Trophoblast cell (in vitro differentiated cells and primary cell): ENCODE measurements at regions not wholly inside any gene's neighbourhood (a gene's known extent, or its start where the extent isn't known, plus 50 kb on each side); places are given as distances from the start of the nearest gene placed in this dataset.

Experiments
- DNase-seq, 2 donors: peaks; one replicate each; pipeline ENCODE4 v3.0.0-alpha.2; 2016
- H2AFZ ChIP-seq: 2 replicates; pipeline ENCODE4 v1.6.1; 2013; ENCODE audit warnings: low read length, moderate library complexity, mild to moderate bottlenecking; ENCODE audit not compliant: insufficient read depth, poor library complexity
- H2AK5ac ChIP-seq: 2 replicates; pipeline ENCODE4 v1.6.1; 2013; ENCODE audit warnings: mild to moderate bottlenecking, low read length
- H2BK120ac ChIP-seq: 2 replicates; pipeline ENCODE4 v1.6.1; 2013; ENCODE audit warnings: low read length, mild to moderate bottlenecking, moderate library complexity; ENCODE audit not compliant: insufficient read depth, poor library complexity
- H2BK12ac ChIP-seq: 2 replicates; pipeline ENCODE4 v1.6.1; 2013; ENCODE audit warnings: mild to moderate bottlenecking, low read length, moderate library complexity
- H2BK5ac ChIP-seq: 2 replicates; pipeline ENCODE4 v1.6.1; 2013; ENCODE audit warnings: low read length, low read depth, moderate library complexity, mild to moderate bottlenecking; ENCODE audit not compliant: poor library complexity
- H3K14ac ChIP-seq: 2 replicates; pipeline ENCODE4 v1.6.1; 2013; ENCODE audit warnings: mild to moderate bottlenecking, low read length
- H3K18ac ChIP-seq: 2 replicates; pipeline ENCODE4 v1.6.1; 2013; ENCODE audit warnings: mild to moderate bottlenecking, low read length
- H3K23ac ChIP-seq: 2 replicates; pipeline ENCODE4 v1.6.1; 2013; ENCODE audit warnings: low read length
- H3K27ac ChIP-seq: 2 replicates; pipeline ENCODE4 v1.5.1; 2013; ENCODE audit warnings: low read depth, mild to moderate bottlenecking, inconsistent platforms, low read length, moderate library complexity
- H3K27me3 ChIP-seq: 2 replicates; pipeline ENCODE4 v1.6.1; 2013; ENCODE audit warnings: inconsistent platforms, mild to moderate bottlenecking, low read length, moderate library complexity; ENCODE audit not compliant: insufficient read depth
- H3K36me3 ChIP-seq, 2 experiments: 1 replicate in 1 of 2; 2 replicates in 1 of 2; pipeline ENCODE4 v1.6.1; 2013; ENCODE audit warnings: low read length in 2 of 2, mild to moderate bottlenecking in 2 of 2, moderate library complexity in 1 of 2; ENCODE audit not compliant: insufficient read depth in 2 of 2, control insufficient read depth in 1 of 2
- H3K4ac ChIP-seq: 2 replicates; pipeline ENCODE4 v1.6.1; 2013; ENCODE audit warnings: low read depth, mild to moderate bottlenecking, low read length, moderate library complexity
- H3K4me1 ChIP-seq, 2 experiments: 1 replicate in 1 of 2; 2 replicates in 1 of 2; pipeline ENCODE4 v1.6.1; 2013; ENCODE audit warnings: low read length in 2 of 2, mild to moderate bottlenecking in 2 of 2, moderate library complexity in 1 of 2; ENCODE audit not compliant: insufficient read depth in 2 of 2, control insufficient read depth in 1 of 2
- H3K4me2 ChIP-seq: 2 replicates; pipeline ENCODE4 v1.6.1; 2013; ENCODE audit warnings: inconsistent platforms, mild to moderate bottlenecking, low read length, moderate library complexity
- H3K4me3 ChIP-seq: 2 replicates; pipeline ENCODE4 v1.5.1; 2013; ENCODE audit warnings: mild to moderate bottlenecking, low read depth, low read length, inconsistent platforms
- H3K79me1 ChIP-seq: one replicate; pipeline ENCODE4 v1.6.1; 2013; ENCODE audit warnings: low read length
- H3K79me2 ChIP-seq: 2 replicates; pipeline ENCODE4 v1.6.1; 2013; ENCODE audit warnings: low read length, mild to moderate bottlenecking; ENCODE audit not compliant: control insufficient read depth, insufficient read depth, poor library complexity
- H3K9ac ChIP-seq: 2 replicates; pipeline ENCODE4 v1.6.1; 2013; ENCODE audit warnings: mild to moderate bottlenecking, low read length
- H3K9me3 ChIP-seq: 2 replicates; pipeline ENCODE4 v1.6.1; 2013; ENCODE audit warnings: low read depth, mild to moderate bottlenecking, control low read depth, inconsistent platforms, low read length; ENCODE audit not compliant: insufficient read depth
- H4K12ac ChIP-seq: 2 replicates; pipeline ENCODE4 v1.6.1; 2013; ENCODE audit warnings: low read depth, mild to moderate bottlenecking, low read length, moderate library complexity
- H4K8ac ChIP-seq: 2 replicates; pipeline ENCODE4 v1.6.1; 2013; ENCODE audit warnings: low read depth, mild to moderate bottlenecking, low read length, moderate library complexity
- H4K91ac ChIP-seq: one replicate; pipeline ENCODE4 v1.6.1; 2013; ENCODE audit warnings: low read depth, mild to moderate bottlenecking, low read length, moderate library complexity
- WGBS: extraction: QIAGEN DNeasy Blood & Tissue Kit; methylation state at CpG from one replicate; pipeline ENCODE4 v1.1.7; 2013; ENCODE audit warnings: missing lambda C conversion rate; ENCODE audit not compliant: insufficient read length, insufficient coverage; ENCODE audit errors: extremely low coverage; 5-methylcytosine and 5-hydroxymethylcytosine counted together

- Histone ChIP-seq H3K23ac (no peak overlapping the region), H3K4me2 (no peak overlapping the region), H3K9ac (no peak overlapping the region), H3K9me3 (peaks cover 1% of the 10 kb centered on the region), H2AFZ (no peak overlapping the region), H2BK12ac (no peak overlapping the region), H3K4ac (no peak overlapping the region), H2BK120ac (no peak overlapping the region), H3K79me2 (no peaks in the 10 kb centered on the region), H4K12ac (no peak overlapping the region), H2BK5ac (no peak overlapping the region), H3K4me3 (no peak overlapping the region), H4K91ac (no peak overlapping the region), H3K14ac (no peak overlapping the region), H2AK5ac (no peak overlapping the region), H3K4me1 (no peaks in the 10 kb centered on the region), H3K79me1 (no peaks in the 10 kb centered on the region), H3K18ac (no peak overlapping the region), H3K27me3 (no peaks in the 10 kb centered on the region), H4K8ac (no peak overlapping the region), H3K36me3 (no peaks in the 10 kb centered on the region), H3K27ac (no peak overlapping the region)
- WGBS = no CpG with 5 or more reads among the region's 1 CpG
- no peak for DNase-seq
Measured at GRCh38 chr10:7102084-7102483, 308.8 kb downstream of the SFMBT2 start.

- Histone ChIP-seq H3K27ac (no peak overlapping the region), H3K9ac (no peak overlapping the region), H4K8ac (no peak overlapping the region), H3K4me2 (no peak overlapping the region), H2AFZ (no peak overlapping the region), H4K91ac (no peak overlapping the region), H3K4me1 (no peaks in the 10 kb centered on the region), H3K18ac (no peak overlapping the region), H3K36me3 (no peaks in the 10 kb centered on the region), H3K4me3 (no peak overlapping the region), H4K12ac (no peak overlapping the region), H3K27me3 (no peaks in the 10 kb centered on the region), H3K9me3 (peaks cover 4% of the 10 kb centered on the region), H3K23ac (no peak overlapping the region), H3K79me1 (no peaks in the 10 kb centered on the region), H2AK5ac (no peak overlapping the region), H2BK5ac (no peak overlapping the region), H3K4ac (no peak overlapping the region), H3K14ac (no peak overlapping the region), H2BK12ac (no peak overlapping the region), H3K79me2 (no peaks in the 10 kb centered on the region), H2BK120ac (no peak overlapping the region)
- no peak for DNase-seq
- no CpG with 5 or more reads among the region's 5 CpGs for WGBS
Measured at GRCh38 chr10:7101451-7101850, 309.4 kb downstream of the SFMBT2 start.

- Histone ChIP-seq H3K4me2 (no peak overlapping the region), H3K79me1 (no peaks in the 10 kb centered on the region), H2BK120ac (no peak overlapping the region), H4K8ac (no peak overlapping the region), H4K12ac (no peak overlapping the region), H2AK5ac (no peak overlapping the region), H3K27me3 (no peaks in the 10 kb centered on the region), H2BK5ac (no peak overlapping the region), H3K36me3 (no peaks in the 10 kb centered on the region), H3K4me3 (no peak overlapping the region), H3K27ac (no peak overlapping the region), H3K14ac (no peak overlapping the region), H3K79me2 (no peaks in the 10 kb centered on the region), H3K9me3 (peaks cover 4% of the 10 kb centered on the region), H4K91ac (no peak overlapping the region), H3K4ac (no peak overlapping the region), H3K9ac (no peak overlapping the region), H3K4me1 (no peaks in the 10 kb centered on the region), H3K18ac (no peak overlapping the region), H3K23ac (no peak overlapping the region), H2AFZ (no peak overlapping the region), H2BK12ac (no peak overlapping the region)
- DNase-seq = no peak
- no CpG with 5 or more reads among the region's 8 CpGs for WGBS
Measured at GRCh38 chr10:7100032-7100702, 310.7 kb downstream of the SFMBT2 start.

GRCh38 chr10:7098160-7098762 is 312.6 kb downstream of the SFMBT2 start:
- H3K4ac ChIP-seq = no peak overlapping the region
- no peaks in the 10 kb centered on the region for H3K36me3 ChIP-seq
- H3K27me3 ChIP-seq = no peaks in the 10 kb centered on the region
- H2BK12ac ChIP-seq = no peak overlapping the region
- H3K79me2 ChIP-seq = no peaks in the 10 kb centered on the region
- H3K4me2 ChIP-seq = no peak overlapping the region
- H3K9ac ChIP-seq = no peak overlapping the region
- H2BK5ac ChIP-seq = no peak overlapping the region
- no peak overlapping the region for H2AFZ ChIP-seq
- H4K8ac ChIP-seq = no peak overlapping the region
- H2BK120ac ChIP-seq = no peak overlapping the region
- H3K27ac ChIP-seq = no peak overlapping the region
- no peaks in the 10 kb centered on the region for H3K79me1 ChIP-seq
- no peak overlapping the region for H3K4me3 ChIP-seq
- no peaks in the 10 kb centered on the region for H3K4me1 ChIP-seq
- WGBS = 100% methylated on average over 2 of the region's 3 CpGs
- no peak for DNase-seq
- peaks cover 4% of the 10 kb centered on the region for H3K9me3 ChIP-seq
- no peak overlapping the region for H3K14ac ChIP-seq
- H4K91ac ChIP-seq = no peak overlapping the region
- H4K12ac ChIP-seq = no peak overlapping the region
- no peak overlapping the region for H3K18ac ChIP-seq
- H2AK5ac ChIP-seq = no peak overlapping the region
- H3K23ac ChIP-seq = no peak overlapping the region
